GM12892 (cell line): ENCODE measurements at regions not wholly inside any gene's neighbourhood (a gene's known extent, or its start where the extent isn't known, plus 50 kb on each side); places are given as distances from the start of the nearest gene placed in this dataset.

ENCODE experiments used
- POLR2A ChIP-seq: IDR thresholded peaks from 2 replicates; pipeline ENCODE4 v1.6.1; 2011; ENCODE audit warnings: low read depth, low read length, control low read depth
- POLR2AphosphoS5 ChIP-seq: IDR thresholded peaks from 2 replicates; pipeline ENCODE4 v1.6.1; 2011; ENCODE audit warnings: low read depth, low read length, control low read depth
- TAF1 ChIP-seq: IDR thresholded peaks from 2 replicates; pipeline ENCODE4 v1.6.1; 2011; ENCODE audit warnings: low read depth, mild to moderate bottlenecking, control low read depth, low read length, borderline replicate concordance

DNA sequence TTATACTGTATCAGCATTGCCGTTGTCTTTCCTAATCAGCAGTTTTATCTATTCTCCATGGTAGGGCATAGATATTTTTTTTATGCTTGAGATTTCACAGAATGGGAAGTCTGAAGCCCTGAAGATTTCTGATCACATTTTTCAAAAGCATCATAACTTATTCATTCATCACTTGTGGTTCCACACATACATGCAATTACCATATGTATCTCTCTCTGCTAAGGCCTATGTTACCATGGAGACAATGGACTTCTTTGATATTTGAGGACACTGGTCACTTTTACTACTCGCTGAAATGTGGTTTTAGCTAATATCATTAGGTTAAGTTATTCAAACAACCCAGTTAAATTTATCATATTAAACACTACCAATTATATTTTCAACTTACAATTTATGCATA is 1827.0 kb downstream of the MRPL39 start:
- TF ChIP-seq POLR2A = no peak
- TF ChIP-seq POLR2AphosphoS5 = no peak
- TF ChIP-seq TAF1 = no peak
